ENCODE measurements at regions not wholly inside any gene's neighbourhood (a gene's known extent, or its start where the extent isn't known, plus 50 kb on each side); places are given as distances from the start of the nearest gene placed in this dataset.

DNA sequence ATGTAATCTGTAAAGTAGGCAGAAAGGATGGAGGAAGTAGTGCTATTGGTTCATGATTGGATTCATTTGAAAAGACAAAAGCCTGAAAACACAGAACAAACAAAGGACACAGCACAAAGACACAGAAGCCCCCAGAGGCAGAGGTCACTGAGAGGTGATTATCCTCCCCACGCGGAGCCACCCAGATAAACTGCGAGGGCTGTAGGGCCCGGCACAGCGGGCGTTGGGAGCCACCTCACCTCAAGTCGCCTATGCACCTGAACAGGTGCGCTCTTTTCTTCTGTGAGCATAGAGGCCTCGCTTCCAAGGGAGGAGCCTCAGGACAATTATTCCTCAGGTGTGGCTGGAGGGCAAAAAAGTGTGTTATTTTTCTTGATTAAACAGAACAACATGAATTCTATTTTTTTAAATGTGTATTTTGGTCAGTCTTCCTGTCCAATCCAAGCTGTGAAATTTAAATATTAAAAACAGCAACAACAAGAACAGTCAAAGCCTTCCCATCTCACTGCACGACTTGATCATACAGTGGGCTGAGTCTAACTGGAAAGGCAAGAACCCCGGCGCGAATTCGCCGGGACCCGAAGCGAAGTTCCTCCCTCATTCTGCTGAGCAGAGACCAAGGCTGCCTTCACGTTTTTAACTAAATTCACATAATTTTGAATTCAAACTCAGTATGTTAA lies 205.3 kb downstream of the THBS2 start:
- Mint-ChIP-seq H3K36me3 (ENCODE audit: low read depth) (no peaks in the 10 kb centered on the region), H3K9me3 (no peaks in the 10 kb centered on the region), H3K4me3 (no peak overlapping the region), H3K27me3 (ENCODE audit: insufficient read depth) (peaks cover 1% of the 10 kb centered on the region; the same call in 1 of the 2 replicates), H3K27ac (no peak overlapping the region), H3K4me1 (ENCODE audit: low read depth) (peaks cover 34% of the 10 kb centered on the region)
- TF ChIP-seq, protein P1, sequence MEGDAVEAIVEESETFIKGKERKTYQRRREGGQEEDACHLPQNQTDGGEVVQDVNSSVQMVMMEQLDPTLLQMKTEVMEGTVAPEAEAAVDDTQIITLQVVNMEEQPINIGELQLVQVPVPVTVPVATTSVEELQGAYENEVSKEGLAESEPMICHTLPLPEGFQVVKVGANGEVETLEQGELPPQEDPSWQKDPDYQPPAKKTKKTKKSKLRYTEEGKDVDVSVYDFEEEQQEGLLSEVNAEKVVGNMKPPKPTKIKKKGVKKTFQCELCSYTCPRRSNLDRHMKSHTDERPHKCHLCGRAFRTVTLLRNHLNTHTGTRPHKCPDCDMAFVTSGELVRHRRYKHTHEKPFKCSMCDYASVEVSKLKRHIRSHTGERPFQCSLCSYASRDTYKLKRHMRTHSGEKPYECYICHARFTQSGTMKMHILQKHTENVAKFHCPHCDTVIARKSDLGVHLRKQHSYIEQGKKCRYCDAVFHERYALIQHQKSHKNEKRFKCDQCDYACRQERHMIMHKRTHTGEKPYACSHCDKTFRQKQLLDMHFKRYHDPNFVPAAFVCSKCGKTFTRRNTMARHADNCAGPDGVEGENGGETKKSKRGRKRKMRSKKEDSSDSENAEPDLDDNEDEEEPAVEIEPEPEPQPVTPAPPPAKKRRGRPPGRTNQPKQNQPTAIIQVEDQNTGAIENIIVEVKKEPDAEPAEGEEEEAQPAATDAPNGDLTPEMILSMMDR (IDR thresholded peaks at IDR 0.05), result no peak
- DNase-seq, result no peak

- Mint-ChIP-seq H3K27ac (no peak overlapping the region), H3K27me3 (ENCODE audit: insufficient read depth) (peaks cover 1% of the 10 kb centered on the region; the same call in 1 of the 2 replicates), H3K9me3 (no peaks in the 10 kb centered on the region), H3K4me3 (no peak overlapping the region), H3K36me3 (ENCODE audit: low read depth) (no peaks in the 10 kb centered on the region), H3K4me1 (ENCODE audit: low read depth) (peaks cover 35% of the 10 kb centered on the region)
- TF ChIP-seq, protein P1 (IDR thresholded peaks at IDR 0.05), result no peak
- no peak for DNase-seq
Measured at GRCh38 chr6:169047345-169047744, 206.3 kb downstream of the THBS2 start.

GRCh38 chr6:169046483-169047192 lies 207.0 kb downstream of the THBS2 start:
- 0 out of 2 replicates have a peak overlapping the region, but pooled peaks have one; percentile 9 for H3K4me3 Mint-ChIP-seq
- no peaks in the 10 kb centered on the region for H3K36me3 Mint-ChIP-seq (ENCODE audit: low read depth)
- H3K27me3 Mint-ChIP-seq (ENCODE audit: insufficient read depth), result peaks cover 1% of the 10 kb centered on the region; the same call in 1 of the 2 replicates
- H3K4me1 Mint-ChIP-seq (ENCODE audit: low read depth), result peaks cover 42% of the 10 kb centered on the region
- H3K27ac Mint-ChIP-seq, result peak overlapping the region; percentile 43; the same call in 1 of the 2 replicates
- no peaks in the 10 kb centered on the region for H3K9me3 Mint-ChIP-seq
- DNase-seq, result peak; percentile 62
- TF ChIP-seq, protein P1 (IDR thresholded peaks at IDR 0.05), result no peak

GRCh38 chr6:169046021-169046420 lies 207.6 kb downstream of the THBS2 start:
- Mint-ChIP-seq H3K4me1 (ENCODE audit: low read depth) (peaks cover 45% of the 10 kb centered on the region), H3K27ac (no peak overlapping the region), H3K27me3 (ENCODE audit: insufficient read depth) (peaks cover 1% of the 10 kb centered on the region; the same call in 1 of the 2 replicates), H3K9me3 (no peaks in the 10 kb centered on the region), H3K4me3 (no peak overlapping the region), H3K36me3 (ENCODE audit: low read depth) (no peaks in the 10 kb centered on the region)
- no peak for DNase-seq
- TF ChIP-seq, protein P1 (IDR thresholded peaks at IDR 0.05), result no peak

DNA sequence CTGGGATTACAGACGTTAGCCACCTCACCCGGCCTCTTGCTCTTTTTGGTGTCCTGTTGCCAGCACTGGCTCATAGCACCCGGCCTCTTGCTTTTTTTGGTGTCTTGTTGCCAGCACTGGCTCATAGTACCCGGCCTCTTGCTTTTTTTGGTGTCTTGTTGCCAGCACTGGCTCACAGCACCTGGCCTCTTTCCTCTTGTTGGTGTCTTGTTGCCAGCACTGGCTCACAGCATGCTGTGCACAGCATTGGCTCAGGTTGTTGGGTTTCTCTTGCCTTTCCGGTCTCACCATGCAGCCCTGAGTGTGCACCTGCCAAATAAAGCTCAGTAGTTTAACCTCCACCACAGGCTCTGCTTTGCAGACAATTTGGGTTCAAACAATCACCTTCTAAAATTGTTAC lies 208.2 kb downstream of the THBS2 start:
- no peak for DNase-seq
- TF ChIP-seq, protein P1 (IDR thresholded peaks at IDR 0.05), result no peak

More for the DNA sequence above, 208.2 kb downstream of the THBS2 start:
- Mint-ChIP-seq H3K9me3 (no peaks in the 10 kb centered on the region), H3K4me1 (ENCODE audit: low read depth) (peaks cover 45% of the 10 kb centered on the region), H3K4me3 (no peak overlapping the region), H3K27ac (no peak overlapping the region), H3K27me3 (ENCODE audit: insufficient read depth) (peaks cover 1% of the 10 kb centered on the region; the same call in 1 of the 2 replicates), H3K36me3 (ENCODE audit: low read depth) (no peaks in the 10 kb centered on the region)

All from HFFc6 (cell line).